BJ (cell line): ENCODE measurements at regions not wholly inside any gene's neighbourhood (a gene's known extent, or its start where the extent isn't known, plus 50 kb on each side); places are given as distances from the start of the nearest gene placed in this dataset.

ENCODE experiments used
- CTCF ChIA-PET: fragments of 350-600 bp; formaldehyde crosslinking; extraction: SDS; loops from one replicate; lab custom pipeline; 2021; ENCODE audit warnings: antibody characterized with exemption, inconsistent platforms; lab: Yijun Ruan, JAX
- POLR2A ChIA-PET: fragments of 300-600 bp; sonication (Branson Sonifier 250); formaldehyde crosslinking; extraction: SDS; loops from one replicate; lab custom pipeline; 2021; ENCODE audit warnings: antibody characterized with exemption; lab: Charles Lee
- DNase-seq: peaks from one replicate; pipeline ENCODE4 v3.0.0-alpha.2; 2011; ENCODE audit warnings: low read depth
- H3K27me3 ChIP-seq: 2 replicates; pipeline ENCODE4 v1.6.0; 2011; ENCODE audit warnings: low read length; ENCODE audit not compliant: control insufficient read depth, insufficient read depth
- H3K36me3 ChIP-seq: 2 replicates; pipeline ENCODE4 v1.5.1; 2011; ENCODE audit warnings: low read length; ENCODE audit not compliant: control insufficient read depth, insufficient read depth
- H3K4me3 ChIP-seq: 2 replicates; pipeline ENCODE4 v1.5.1; 2011; ENCODE audit warnings: low read depth, mild to moderate bottlenecking, control low read depth, low read length
- TF ChIP-seq, protein P1 (sequence below): IDR thresholded peaks from 2 replicates; pipeline ENCODE4 v1.5.1; 2011; ENCODE audit warnings: low read depth, mild to moderate bottlenecking, control low read depth, inconsistent platforms, low read length, moderate library complexity; ENCODE audit not compliant: insufficient read depth

GRCh38 chr2:16291731-16292550, 351.6 kb downstream of the MYCN start:
- no peak for DNase-seq
- CTCF ChIA-PET, result no interaction called here
- H3K36me3 ChIP-seq, result no peaks in the 10 kb centered on the region
- H3K27me3 ChIP-seq, result no peaks in the 10 kb centered on the region
- TF ChIP-seq, protein P1, sequence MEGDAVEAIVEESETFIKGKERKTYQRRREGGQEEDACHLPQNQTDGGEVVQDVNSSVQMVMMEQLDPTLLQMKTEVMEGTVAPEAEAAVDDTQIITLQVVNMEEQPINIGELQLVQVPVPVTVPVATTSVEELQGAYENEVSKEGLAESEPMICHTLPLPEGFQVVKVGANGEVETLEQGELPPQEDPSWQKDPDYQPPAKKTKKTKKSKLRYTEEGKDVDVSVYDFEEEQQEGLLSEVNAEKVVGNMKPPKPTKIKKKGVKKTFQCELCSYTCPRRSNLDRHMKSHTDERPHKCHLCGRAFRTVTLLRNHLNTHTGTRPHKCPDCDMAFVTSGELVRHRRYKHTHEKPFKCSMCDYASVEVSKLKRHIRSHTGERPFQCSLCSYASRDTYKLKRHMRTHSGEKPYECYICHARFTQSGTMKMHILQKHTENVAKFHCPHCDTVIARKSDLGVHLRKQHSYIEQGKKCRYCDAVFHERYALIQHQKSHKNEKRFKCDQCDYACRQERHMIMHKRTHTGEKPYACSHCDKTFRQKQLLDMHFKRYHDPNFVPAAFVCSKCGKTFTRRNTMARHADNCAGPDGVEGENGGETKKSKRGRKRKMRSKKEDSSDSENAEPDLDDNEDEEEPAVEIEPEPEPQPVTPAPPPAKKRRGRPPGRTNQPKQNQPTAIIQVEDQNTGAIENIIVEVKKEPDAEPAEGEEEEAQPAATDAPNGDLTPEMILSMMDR, result no peak
- H3K4me3 ChIP-seq, result no peak overlapping the region
- POLR2A ChIA-PET, result no interaction called here

GRCh38 chr2:16291226-16291625, 350.9 kb downstream of the MYCN start:
- H3K36me3 ChIP-seq, result no peaks in the 10 kb centered on the region
- H3K27me3 ChIP-seq, result no peaks in the 10 kb centered on the region
- POLR2A ChIA-PET, result no interaction called here
- no peak for DNase-seq
- H3K4me3 ChIP-seq, result no peak overlapping the region
- TF ChIP-seq, protein P1, result no peak
- CTCF ChIA-PET, result no interaction called here

DNA sequence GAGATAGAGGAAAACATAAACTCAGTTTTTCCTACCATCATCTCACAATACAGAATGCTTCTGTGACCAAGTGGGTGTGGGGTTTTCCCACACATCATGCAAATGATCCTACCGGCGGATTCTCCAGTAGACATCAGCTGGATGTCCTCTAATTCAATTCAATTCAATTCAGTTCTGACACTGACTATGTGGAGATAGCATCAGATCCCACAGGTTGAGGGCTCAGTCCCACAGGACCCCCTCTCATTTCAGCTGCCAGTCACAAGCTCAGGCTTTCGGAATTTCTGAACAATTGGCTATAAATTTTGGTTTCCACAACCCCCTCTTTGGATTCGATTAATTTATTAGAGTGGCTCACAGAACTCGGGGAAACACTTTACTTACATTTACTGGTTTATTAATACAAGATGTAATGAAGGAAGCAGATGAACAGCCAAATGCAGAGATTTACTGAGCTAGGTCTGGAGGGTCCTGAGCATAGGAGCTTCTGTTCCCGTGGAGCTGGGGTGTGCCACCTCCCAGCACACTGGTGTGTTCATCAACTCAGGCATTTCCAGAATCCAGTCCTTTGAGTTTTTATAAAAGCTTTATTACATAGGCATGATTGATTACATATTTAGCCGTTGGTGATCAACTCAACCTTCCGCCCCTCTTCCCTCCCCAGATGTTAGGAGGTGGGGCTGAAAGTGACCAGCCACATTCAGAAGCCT, 350.1 kb downstream of the MYCN start:
- DNase-seq, result no peak
- H3K27me3 ChIP-seq, result no peaks in the 10 kb centered on the region
- TF ChIP-seq, protein P1, result no peak
- H3K4me3 ChIP-seq, result no peak overlapping the region
- POLR2A ChIA-PET, result no interaction called here
- no peaks in the 10 kb centered on the region for H3K36me3 ChIP-seq
- CTCF ChIA-PET, result no interaction called here

DNA sequence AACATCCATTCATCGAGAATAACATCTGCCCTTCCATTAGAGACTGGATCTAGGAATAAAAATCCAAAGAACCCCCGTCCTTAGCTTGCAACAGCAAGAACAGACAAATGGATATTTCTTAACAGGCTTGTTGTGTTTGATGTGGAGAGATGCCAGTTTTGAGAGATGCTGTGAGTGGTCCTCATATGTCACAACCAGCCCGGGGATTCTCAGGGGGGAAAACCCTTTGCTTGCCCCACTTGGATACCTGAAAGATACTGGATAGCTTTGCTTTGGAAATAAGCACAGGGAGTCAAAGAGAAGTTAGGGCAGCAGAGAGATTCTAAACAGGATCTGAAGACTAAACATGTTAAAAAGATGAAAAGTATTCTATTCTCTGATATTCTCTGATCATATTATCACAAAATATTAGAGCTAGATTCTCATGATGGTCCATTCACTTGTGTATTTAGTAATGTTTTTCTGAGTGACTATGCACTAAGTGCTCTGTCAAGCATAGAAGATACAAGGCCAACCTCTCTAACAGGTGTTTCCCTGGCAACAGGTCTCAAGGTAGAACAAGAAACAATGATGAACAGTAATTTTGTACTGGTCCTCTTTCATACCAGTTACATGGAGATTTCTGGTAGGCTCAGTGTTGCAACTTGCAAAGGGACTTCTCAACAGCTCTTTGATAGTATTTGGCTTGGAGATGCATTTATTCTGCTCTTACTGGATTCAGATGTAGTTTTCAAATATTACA, 348.2 kb downstream of the MYCN start:
- Histone ChIP-seq H3K4me3 (no peak overlapping the region), H3K36me3 (no peaks in the 10 kb centered on the region), H3K27me3 (no peaks in the 10 kb centered on the region)
- ChIA-PET POLR2A (no interaction called here), CTCF (no interaction called here)
- no peak for DNase-seq
- TF ChIP-seq, protein P1, result no peak

- DNase-seq, result no peak
- H3K4me3 ChIP-seq, result no peak overlapping the region
- TF ChIP-seq, protein P1, result no peak
- no peaks in the 10 kb centered on the region for H3K36me3 ChIP-seq
- POLR2A ChIA-PET, result no interaction called here
- CTCF ChIA-PET, result no interaction called here
- H3K27me3 ChIP-seq, result no peaks in the 10 kb centered on the region
Observed at GRCh38 chr2:16287831-16288230, 347.5 kb downstream of the MYCN start.
